ENCODE measurements at regions not wholly inside any gene's neighbourhood (a gene's known extent, or its start where the extent isn't known, plus 50 kb on each side); places are given as distances from the start of the nearest gene placed in this dataset.

DNA sequence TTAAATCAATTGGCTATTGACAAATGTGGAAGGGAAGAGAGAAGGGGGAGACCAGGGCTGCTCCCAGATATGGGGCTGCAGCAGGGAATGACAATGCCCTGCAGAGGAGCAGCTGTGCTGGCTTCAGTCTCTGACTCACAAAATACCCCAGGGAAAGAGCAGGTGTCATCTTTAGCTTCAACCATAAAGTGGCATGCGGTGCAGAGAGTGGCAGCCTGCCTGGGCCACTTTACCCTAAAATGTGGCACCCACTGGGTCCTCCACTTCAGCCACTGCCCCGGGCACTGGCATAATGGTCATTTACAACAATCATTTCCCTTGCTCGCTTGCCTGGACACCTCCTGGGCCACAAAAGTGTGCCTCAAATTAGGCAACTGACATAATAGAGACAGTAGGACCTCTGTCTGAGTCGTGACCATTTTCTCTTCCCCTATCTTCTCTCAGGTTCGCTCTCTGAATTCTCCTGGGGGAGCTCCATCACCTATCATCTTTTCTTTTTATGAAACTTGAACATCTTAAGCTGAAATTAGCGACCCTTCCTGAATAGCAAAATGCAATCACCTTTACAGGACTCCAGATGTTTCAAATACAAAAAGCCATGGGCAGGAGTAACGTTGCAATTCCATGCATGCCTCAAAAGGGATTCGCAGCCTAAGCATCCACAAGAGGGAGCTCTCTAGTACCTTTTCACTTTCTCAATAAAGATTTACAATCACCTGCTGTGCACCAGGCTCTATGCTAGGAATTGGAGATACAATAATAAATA is 179.9 kb upstream of the ATF7IP start:
- H3K9me2 ChIP-seq (ENCODE audit: insufficient read depth, low read length), result no peaks in the 10 kb centered on the region
- intact Hi-C loops (cut with micrococcal nuclease; ENCODE audit: unreplicated experiment), result loop anchor here (2.0 to 5.0 kb wide), 2 partner anchors 52 to 181 kb away; no protein-coding TSS in a partner anchor
- no peak overlapping the region for H3K4me3 ChIP-seq (ENCODE audit: low read depth, low read length, poor library complexity, severe bottlenecking)
- no peaks in the 10 kb centered on the region for H3K79me2 ChIP-seq (ENCODE audit: insufficient read depth, low read depth, low read length)
- TF ChIP-seq EZH2phosphoT487 (IDR thresholded peaks at IDR 0.05; ENCODE audit: borderline replicate concordance, low read depth, low read length) (no peak), CTCF (conservative IDR thresholded peaks at IDR 0.05; ENCODE audit: low read length) (peak; percentile 96)
- BruUV-seq (replicated peaks), result no TSS peak
- POLR2A ChIA-PET, result interaction anchor here (1.0 to 1.1 kb wide), 3 partner anchors 11 to 93 kb away, joined by 3 to 4 read pairs (median 3); no protein-coding TSS in a partner anchor
- DNase-seq (ENCODE audit: low spot score), result peak; percentile 75
- peak overlapping the region; percentile 48; the same call in 1 of the 2 replicates for H3K4me2 ChIP-seq (ENCODE audit: low read length)
- no peaks in the 10 kb centered on the region for H3K9me3 ChIP-seq (ENCODE audit: low read length)
- H4K20me1 ChIP-seq (ENCODE audit: insufficient read depth, low read length), result no peaks in the 10 kb centered on the region
- peak overlapping the region; percentile 90 for H2AFZ ChIP-seq (ENCODE audit: low read length)
- CTCF ChIA-PET (ENCODE audit: unreplicated experiment), result interaction anchor here (0.6 to 1.4 kb wide), 3 partner anchors 10 to 688 kb away, joined by 3 to 5 read pairs (median 4); no protein-coding TSS in a partner anchor
- H3K36me3 ChIP-seq (ENCODE audit: insufficient read depth, low read length), result no peaks in the 10 kb centered on the region
- H3K4me1 ChIP-seq (ENCODE audit: insufficient read depth, low read length, poor library complexity, severe bottlenecking), result peaks cover 23% of the 10 kb centered on the region
- H3K27ac ChIP-seq (ENCODE audit: low read depth, low read length, poor library complexity, severe bottlenecking), result no peak overlapping the region

DNA sequence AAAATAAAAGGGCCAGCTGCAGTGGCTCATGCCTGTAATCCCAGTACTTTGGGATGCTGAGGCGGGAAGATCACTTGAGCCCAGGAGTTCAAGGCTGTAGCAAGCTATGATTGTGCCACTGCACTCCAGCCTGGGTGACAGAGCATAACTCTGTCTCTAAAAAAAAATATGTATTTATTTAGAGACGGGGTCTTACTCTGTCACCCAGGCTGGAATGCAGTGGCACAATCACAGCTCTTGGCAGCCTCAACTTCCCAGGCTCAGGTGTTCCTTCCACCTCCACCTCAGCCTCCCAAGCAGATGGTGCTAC is 179.3 kb upstream of the ATF7IP start:
- no peak for DNase-seq (ENCODE audit: low spot score)
- intact Hi-C loops (cut with micrococcal nuclease; ENCODE audit: unreplicated experiment), result loop anchor here (5.0 kb wide), 1 partner anchor 51 kb away; no protein-coding TSS in a partner anchor
- H3K79me2 ChIP-seq (ENCODE audit: insufficient read depth, low read depth, low read length), result no peaks in the 10 kb centered on the region
- CTCF ChIA-PET (ENCODE audit: unreplicated experiment), result interaction anchor here (0.6 to 1.4 kb wide), 2 partner anchors 10 to 688 kb away, joined by 3 to 5 read pairs; no protein-coding TSS in a partner anchor
- BruUV-seq (replicated peaks), result no TSS peak
- H3K9me2 ChIP-seq (ENCODE audit: insufficient read depth, low read length), result no peaks in the 10 kb centered on the region
- H3K9me3 ChIP-seq (ENCODE audit: low read length), result no peaks in the 10 kb centered on the region
- no peaks in the 10 kb centered on the region for H4K20me1 ChIP-seq (ENCODE audit: insufficient read depth, low read length)
- H3K4me2 ChIP-seq (ENCODE audit: low read length), result no peak overlapping the region
- H3K4me1 ChIP-seq (ENCODE audit: insufficient read depth, low read length, poor library complexity, severe bottlenecking), result peaks cover 28% of the 10 kb centered on the region
- POLR2A ChIA-PET, result interaction anchor here (1.1 kb wide), 2 partner anchors 12 to 36 kb away, joined by 3 to 4 read pairs; no protein-coding TSS in a partner anchor
- no peak overlapping the region for H3K27ac ChIP-seq (ENCODE audit: low read depth, low read length, poor library complexity, severe bottlenecking)
- H3K36me3 ChIP-seq (ENCODE audit: insufficient read depth, low read length), result no peaks in the 10 kb centered on the region
- peak; percentile 14; the same call in 1 of the 2 replicates for TF ChIP-seq CTCF (conservative IDR thresholded peaks at IDR 0.05; ENCODE audit: low read length)
- no peak for TF ChIP-seq EZH2phosphoT487 (IDR thresholded peaks at IDR 0.05; ENCODE audit: borderline replicate concordance, low read depth, low read length)
- H3K4me3 ChIP-seq (ENCODE audit: low read depth, low read length, poor library complexity, severe bottlenecking), result no peak overlapping the region
- H2AFZ ChIP-seq (ENCODE audit: low read length), result peak overlapping the region; percentile 90; the same call in 1 of the 2 replicates

DNA sequence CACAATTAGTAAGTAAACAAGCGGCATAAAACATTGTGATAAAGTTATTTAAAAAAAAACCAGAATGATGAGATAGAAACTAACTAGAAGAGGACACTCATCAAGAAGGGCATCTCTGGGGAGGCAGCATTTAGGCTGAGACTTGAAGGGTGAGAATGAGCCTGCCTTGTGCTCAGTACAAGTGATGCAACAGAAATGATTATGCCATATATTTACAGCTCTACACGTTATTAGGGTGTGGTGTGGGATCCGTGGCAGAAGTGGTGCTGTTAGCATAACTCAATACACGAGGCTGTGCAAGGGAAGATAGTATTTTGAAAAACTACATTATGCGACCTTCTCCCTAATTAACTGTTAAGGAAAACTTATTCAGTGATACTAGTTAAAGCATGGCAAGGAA is 178.5 kb upstream of the ATF7IP start:
- H3K79me2 ChIP-seq (ENCODE audit: insufficient read depth, low read depth, low read length), result no peaks in the 10 kb centered on the region
- peaks cover 36% of the 10 kb centered on the region for H3K4me1 ChIP-seq (ENCODE audit: insufficient read depth, low read length, poor library complexity, severe bottlenecking)
- no peaks in the 10 kb centered on the region for H3K36me3 ChIP-seq (ENCODE audit: insufficient read depth, low read length)
- H3K4me3 ChIP-seq (ENCODE audit: low read depth, low read length, poor library complexity, severe bottlenecking), result no peak overlapping the region
- H3K27ac ChIP-seq (ENCODE audit: low read depth, low read length, poor library complexity, severe bottlenecking), result no peak overlapping the region
- no peak overlapping the region for H3K4me2 ChIP-seq (ENCODE audit: low read length)
- TF ChIP-seq EZH2phosphoT487 (IDR thresholded peaks at IDR 0.05; ENCODE audit: borderline replicate concordance, low read depth, low read length), result no peak
- no peak for TF ChIP-seq CTCF (conservative IDR thresholded peaks at IDR 0.05; ENCODE audit: low read length)
- H2AFZ ChIP-seq (ENCODE audit: low read length), result no peak overlapping the region
- BruUV-seq (replicated peaks), result no TSS peak
- H3K9me2 ChIP-seq (ENCODE audit: insufficient read depth, low read length), result no peaks in the 10 kb centered on the region
- intact Hi-C loops (cut with micrococcal nuclease; ENCODE audit: unreplicated experiment), result loop anchor here (5.0 kb wide), 1 partner anchor 50 kb away; no protein-coding TSS in a partner anchor
- H3K9me3 ChIP-seq (ENCODE audit: low read length), result no peaks in the 10 kb centered on the region; the same call in 1 of the 2 replicates
- CTCF ChIA-PET (ENCODE audit: unreplicated experiment), result no interaction called here
- POLR2A ChIA-PET, result no interaction called here
- no peak for DNase-seq (ENCODE audit: low spot score)
- H4K20me1 ChIP-seq (ENCODE audit: insufficient read depth, low read length), result no peaks in the 10 kb centered on the region
